GM19452 (cell line): ENCODE measurements at regions not wholly inside any gene's neighbourhood (a gene's known extent, or its start where the extent isn't known, plus 50 kb on each side); places are given as distances from the start of the nearest gene placed in this dataset.

Source experiments
- ATAC-seq: cut with Tn5 transposase; IDR thresholded peaks from one replicate; pipeline ENCODE4 v1.9.1; 2021; ENCODE audit not compliant: unreplicated experiment

GRCh38 chr3:106208967-106209366, 340.2 kb upstream of the CBLB start:
- ATAC-seq: no peak

DNA sequence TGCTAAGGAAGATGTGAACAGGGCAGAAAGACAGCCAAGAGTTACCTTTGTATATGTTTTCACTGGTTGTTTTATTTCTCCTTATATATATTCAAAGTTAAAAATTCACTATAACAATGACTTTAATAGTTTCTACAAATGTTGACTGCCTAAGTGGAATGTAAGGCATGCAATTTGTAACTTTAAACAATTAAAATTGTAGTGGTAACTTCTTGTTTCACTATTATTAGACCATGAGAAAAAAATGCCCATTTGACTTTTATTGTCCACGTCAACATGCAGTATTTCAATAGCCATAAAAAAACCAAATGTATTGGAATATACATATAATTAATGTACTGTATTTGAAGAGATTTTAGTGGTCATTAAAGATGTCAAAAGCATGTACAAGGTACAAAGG, 340.7 kb upstream of the CBLB start:
- ATAC-seq: no peak

GRCh38 chr3:106210923-106211322, 342.1 kb upstream of the CBLB start:
- ATAC-seq: no peak

GRCh38 chr3:106212665-106213222, 343.9 kb upstream of the CBLB start:
- ATAC-seq: no peak

DNA sequence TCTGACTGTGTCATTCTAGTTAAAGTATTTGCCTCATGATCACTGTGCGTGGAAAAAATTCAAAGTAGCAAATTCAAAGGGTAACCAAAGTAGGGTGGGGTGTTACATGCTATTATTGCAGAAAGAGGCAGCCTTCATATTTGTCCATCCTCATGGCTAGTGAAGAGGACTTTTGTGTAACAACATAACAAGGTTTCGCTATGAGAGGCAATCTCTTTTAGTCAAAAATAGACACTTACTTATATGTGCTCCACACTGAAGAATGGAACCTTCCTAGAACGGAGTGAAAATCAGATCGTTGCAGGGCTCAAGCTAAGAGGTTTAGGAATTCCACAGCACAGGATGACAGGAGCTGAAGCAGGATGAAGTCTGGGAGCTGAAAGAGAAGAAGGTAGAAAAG, 345.1 kb upstream of the CBLB start:
- no peak for ATAC-seq

GRCh38 chr3:106214641-106215040, 345.8 kb upstream of the CBLB start:
- ATAC-seq: no peak

DNA sequence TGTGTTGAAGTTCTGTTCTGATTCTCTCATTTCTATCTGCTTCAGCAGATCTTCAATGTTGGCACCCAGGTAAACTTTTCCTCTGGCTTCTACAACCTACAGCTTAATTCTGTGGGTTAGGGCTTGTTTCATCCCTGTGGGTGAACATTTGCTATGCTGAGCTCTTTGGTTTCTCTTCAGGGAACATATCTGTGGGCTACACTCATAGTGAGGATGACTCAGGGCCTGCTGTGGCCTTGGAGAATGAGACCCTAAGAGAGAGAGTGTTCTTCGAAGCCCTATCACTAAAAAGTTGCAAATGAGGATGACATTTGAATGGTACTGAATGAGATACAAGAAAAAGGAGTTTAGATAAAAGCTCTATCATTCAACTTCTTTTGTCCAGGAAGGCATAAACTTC, 346.2 kb upstream of the CBLB start:
- ATAC-seq: no peak

GRCh38 chr3:106217745-106218144, 348.9 kb upstream of the CBLB start:
- ATAC-seq: no peak

DNA sequence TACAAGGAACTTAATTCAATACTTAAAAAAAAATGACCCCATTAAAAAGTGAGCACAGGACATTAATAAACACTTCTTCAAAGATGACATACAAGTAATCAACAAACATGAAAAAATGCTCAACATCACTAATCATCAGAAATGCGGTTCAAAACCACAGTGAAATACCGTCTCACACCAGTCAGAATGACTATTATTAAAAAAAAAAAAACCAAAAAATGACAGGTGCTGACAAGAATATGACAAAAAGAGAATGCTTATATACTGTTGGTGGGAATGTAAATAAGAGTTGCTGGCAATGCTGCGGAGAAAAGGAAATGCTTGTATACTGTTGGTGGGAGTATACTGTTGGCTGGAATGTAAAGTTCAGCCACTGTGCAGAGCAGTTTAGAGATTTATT, 358.3 kb upstream of the CBLB start:
- no peak for ATAC-seq

- no peak for ATAC-seq
Observed at GRCh38 chr3:106228271-106228670, 359.5 kb upstream of the CBLB start.

- no peak for ATAC-seq
Observed at GRCh38 chr3:106229495-106230278, 360.9 kb upstream of the CBLB start.

DNA sequence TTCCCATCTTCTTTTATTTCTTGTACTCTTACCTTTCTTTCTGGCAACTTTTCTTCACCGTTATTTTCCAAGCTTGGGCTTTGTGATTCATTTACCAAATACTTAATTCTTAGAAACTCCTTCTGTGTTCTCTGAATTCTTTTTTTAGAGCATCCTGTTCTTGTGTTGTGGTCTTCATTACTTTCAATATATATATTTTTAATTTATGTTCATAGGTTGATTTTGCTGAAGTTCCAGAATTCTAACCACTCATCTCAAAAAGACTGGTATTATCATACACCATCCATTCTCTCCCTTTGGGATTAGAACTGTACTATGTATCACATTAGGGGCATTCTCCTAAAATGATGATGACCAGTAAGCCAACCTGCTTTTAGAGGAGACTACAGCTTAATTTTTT, 362.3 kb upstream of the CBLB start:
- no peak for ATAC-seq

- ATAC-seq: no peak
Observed at GRCh38 chr3:106232956-106233355, 364.1 kb upstream of the CBLB start.

DNA sequence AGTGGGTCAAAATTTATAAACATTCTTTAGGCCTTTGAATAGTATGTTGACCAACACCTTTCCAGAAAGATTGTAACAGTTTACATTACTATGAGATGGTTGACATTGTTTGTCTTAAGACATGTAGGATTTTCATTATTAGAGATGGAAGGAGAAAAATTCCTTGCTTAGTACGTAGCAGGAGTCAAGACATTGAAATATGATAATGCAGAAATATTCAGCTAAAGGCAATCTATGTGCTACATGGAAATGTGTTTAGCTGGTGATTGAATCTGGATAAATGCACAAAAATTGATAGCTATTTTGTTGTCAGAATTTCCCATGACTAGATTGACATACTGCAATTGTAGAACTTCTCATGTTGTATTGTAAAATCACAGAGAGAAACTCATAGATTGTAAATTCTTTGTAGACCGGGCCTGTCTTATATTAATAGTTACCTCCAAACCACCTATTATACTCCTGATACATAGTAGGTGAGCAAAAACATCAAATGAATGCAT, 370.4 kb upstream of the CBLB start:
- no peak for ATAC-seq

DNA sequence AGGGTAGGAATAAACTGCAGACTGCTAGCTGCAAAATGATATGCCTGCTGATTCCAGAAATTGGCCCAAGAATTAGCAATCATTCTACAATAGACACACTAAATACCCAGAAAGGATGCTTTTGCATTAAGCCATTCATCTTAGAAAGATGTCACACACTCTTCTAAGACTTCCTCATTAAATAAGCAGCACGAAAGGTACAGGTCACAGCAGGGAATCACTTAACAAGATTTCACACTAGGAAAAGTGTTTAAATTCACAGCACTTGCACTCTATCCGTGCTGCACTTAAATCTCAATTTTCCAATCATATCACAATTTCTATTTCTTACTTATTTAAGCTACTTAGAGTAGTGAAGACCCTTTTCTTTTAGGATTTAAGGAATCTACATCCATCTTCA, 372.8 kb upstream of the CBLB start:
- no peak for ATAC-seq

- no peak for ATAC-seq
Observed at GRCh38 chr3:106242781-106243180, 374.0 kb upstream of the CBLB start.

- ATAC-seq: no peak
Observed at GRCh38 chr3:106245400-106245799, 376.6 kb upstream of the CBLB start.

GRCh38 chr3:106247902-106248684, 379.3 kb upstream of the CBLB start:
- peak; percentile 80 for ATAC-seq

DNA sequence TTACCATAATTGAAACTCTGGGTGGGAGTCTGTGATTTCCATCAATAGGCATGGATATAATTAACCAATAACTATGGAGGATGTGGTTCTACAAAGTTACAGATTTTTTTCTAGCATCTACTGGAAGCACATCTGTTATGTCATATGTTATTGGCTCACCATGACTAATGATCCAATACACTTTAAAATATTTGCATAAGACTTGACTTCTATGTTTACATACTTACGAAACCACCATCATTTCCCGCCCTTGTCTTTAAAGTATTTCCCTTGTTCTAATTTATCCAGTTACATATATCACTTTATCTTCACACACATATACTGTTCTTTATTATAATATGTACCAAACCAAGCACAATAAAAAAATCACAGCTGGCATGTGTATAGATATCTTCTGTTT, 380.3 kb upstream of the CBLB start:
- ATAC-seq: no peak

GRCh38 chr3:106249981-106250380, 381.2 kb upstream of the CBLB start:
- ATAC-seq: no peak

- no peak for ATAC-seq
Observed at GRCh38 chr3:106251160-106251892, 382.5 kb upstream of the CBLB start.
